IMR-90 (cell line): ENCODE measurements at regions not wholly inside any gene's neighbourhood (a gene's known extent, or its start where the extent isn't known, plus 50 kb on each side); places are given as distances from the start of the nearest gene placed in this dataset.

Experiments
- ATAC-seq: fragments of 200-7000 bp; cut with Tn5 transposase; 2 replicates; pipeline ENCODE4 v1.9.1; 2020; ENCODE audit warnings: low read depth, mild to moderate bottlenecking, moderate library complexity
- BruUV-seq: library from RNA; stranded (reverse); fragments of 400-500 nt; replicated peaks from 2 replicates; lab custom pipeline; 2021; lab: Mats Ljungman, UMichigan
- CTCF ChIA-PET: fragments of 300-600 bp; formaldehyde crosslinking; extraction: SDS; loops from one replicate; lab custom pipeline; 2021; ENCODE audit warnings: antibody characterized with exemption; lab: Yijun Ruan, JAX
- POLR2A ChIA-PET: fragments of 300-600 bp; sonication (Branson Sonifier 250); formaldehyde crosslinking; loops from one replicate; lab custom pipeline; 2022; ENCODE audit warnings: antibody characterized with exemption; ENCODE audit not compliant: unreplicated experiment; lab: Charles Lee
- DNase-seq: peaks from one replicate; pipeline ENCODE4 v3.0.0; 2013
- H2AFZ ChIP-seq: replicated peaks from 2 replicates; pipeline ENCODE3; 2013; ENCODE audit warnings: low read length, mild to moderate bottlenecking; ENCODE audit not compliant: poor library complexity
- H2AK5ac ChIP-seq: 2 replicates; pipeline ENCODE4 v1.6.1; 2013; ENCODE audit warnings: low read depth, low read length, inconsistent platforms
- H2AK9ac ChIP-seq: replicated peaks from 2 replicates; pipeline ENCODE3; 2013; ENCODE audit warnings: mild to moderate bottlenecking, low read depth, low read length, moderate library complexity; ENCODE audit not compliant: poor library complexity
- H2BK120ac ChIP-seq: 2 replicates; pipeline ENCODE4 v1.6.1; 2013; ENCODE audit warnings: low read depth, low read length, inconsistent platforms
- H2BK15ac ChIP-seq: 3 replicates; pipeline ENCODE4 v1.6.1; 2013; ENCODE audit warnings: low read depth, low read length, inconsistent platforms
- H2BK20ac ChIP-seq: 2 replicates; pipeline ENCODE4 v1.6.1; 2013; ENCODE audit warnings: low read depth, mild to moderate bottlenecking, inconsistent platforms, low read length, moderate library complexity
- H2BK5ac ChIP-seq: 2 replicates; pipeline ENCODE4 v1.6.1; 2013; ENCODE audit warnings: mild to moderate bottlenecking, low read depth, low read length, inconsistent platforms; ENCODE audit not compliant: poor library complexity, severe bottlenecking
- H3K14ac ChIP-seq: replicated peaks from 2 replicates; pipeline ENCODE4 v1.6.1; 2013; ENCODE audit warnings: low read depth, low read length, inconsistent platforms
- H3K18ac ChIP-seq: 2 replicates; pipeline ENCODE4 v1.6.1; 2013; ENCODE audit warnings: low read depth, low read length, control low read depth
- H3K23ac ChIP-seq: 2 replicates; pipeline ENCODE4 v1.6.1; 2013; ENCODE audit warnings: low read depth, low read length, inconsistent platforms
- H3K27ac ChIP-seq: 2 replicates; pipeline ENCODE4 v1.5.1; 2013; ENCODE audit warnings: mild to moderate bottlenecking, control low read depth, low read length; ENCODE audit not compliant: insufficient read depth
- H3K27me3 ChIP-seq: 2 replicates; pipeline ENCODE4 v1.6.1; 2013; ENCODE audit warnings: low read length; ENCODE audit not compliant: control insufficient read depth, insufficient read depth
- H3K36me3 ChIP-seq: 2 replicates; pipeline ENCODE4 v1.6.1; 2013; ENCODE audit warnings: low read length, mixed read lengths; ENCODE audit not compliant: control insufficient read depth, insufficient read depth
- H3K4ac ChIP-seq: 2 replicates; pipeline ENCODE4 v1.6.1; 2013; ENCODE audit warnings: low read depth, low read length, inconsistent platforms
- H3K4me1 ChIP-seq: 2 replicates; pipeline ENCODE4 v1.6.1; 2013; ENCODE audit warnings: low read length, mixed read lengths; ENCODE audit not compliant: control insufficient read depth, insufficient read depth
- H3K4me2 ChIP-seq: 2 replicates; pipeline ENCODE4 v1.6.1; 2013; ENCODE audit warnings: low read depth, mild to moderate bottlenecking, control low read depth, low read length, moderate library complexity
- H3K4me3 ChIP-seq: 2 replicates; pipeline ENCODE4 v1.5.1; 2013; ENCODE audit warnings: low read depth, mild to moderate bottlenecking, control low read depth, low read length, moderate library complexity; ENCODE audit not compliant: insufficient read depth
- H3K56ac ChIP-seq: 2 replicates; pipeline ENCODE4 v1.6.1; 2013; ENCODE audit warnings: low read length, inconsistent platforms; ENCODE audit not compliant: insufficient read depth; ENCODE audit errors: extremely low read depth
- H3K79me1 ChIP-seq, 2 experiments: 2 replicates each; pipeline ENCODE4 v1.6.1; 2013; ENCODE audit warnings: low read length in 2 of 2, inconsistent platforms in 1 of 2, low read depth in 1 of 2
- H3K9ac ChIP-seq: 2 replicates; pipeline ENCODE4 v1.6.1; 2013; ENCODE audit warnings: low read depth, low read length, control low read depth
- H3K9me1 ChIP-seq: 2 replicates; pipeline ENCODE4 v1.6.1; 2013; ENCODE audit warnings: low read length, inconsistent platforms; ENCODE audit not compliant: insufficient read depth
- H3K9me3 ChIP-seq: 2 replicates; pipeline ENCODE4 v1.6.1; 2013; ENCODE audit warnings: low read length; ENCODE audit not compliant: control insufficient read depth, insufficient read depth
- H4K20me1 ChIP-seq: 2 replicates; pipeline ENCODE4 v1.6.1; 2013; ENCODE audit warnings: low read length, inconsistent platforms; ENCODE audit not compliant: insufficient read depth
- H4K5ac ChIP-seq: 2 replicates; pipeline ENCODE4 v1.6.1; 2013; ENCODE audit warnings: mild to moderate bottlenecking, low read depth, low read length, control low read depth
- H4K8ac ChIP-seq, 2 experiments: 2 replicates each; pipeline ENCODE4 v1.6.1; 2013; ENCODE audit warnings: low read depth in 2 of 2, low read length in 2 of 2, control low read depth in 1 of 2, inconsistent platforms in 1 of 2
- H4K91ac ChIP-seq: 2 replicates; pipeline ENCODE4 v1.6.1; 2013; ENCODE audit warnings: low read depth, low read length, inconsistent platforms; ENCODE audit not compliant: insufficient read depth
- BHLHE40 ChIP-seq: fragments of 150-350 bp; IDR thresholded peaks from 2 replicates; pipeline ENCODE4 v1.6.1; 2016; ENCODE audit warnings: mild to moderate bottlenecking, low read depth, low read length
- CHD1 ChIP-seq: IDR thresholded peaks from 2 replicates; pipeline ENCODE4 v1.6.1; 2012; ENCODE audit warnings: low read depth, low read length, improper control_type of control experiment
- NFE2L2 ChIP-seq: fragments of 150-350 bp; IDR thresholded peaks from 2 replicates; pipeline ENCODE4 v1.6.1; 2016; ENCODE audit warnings: low read depth, mild to moderate bottlenecking, low read length
- POLR2A ChIP-seq: IDR thresholded peaks from 2 replicates; pipeline ENCODE4 v1.6.1; 2012; ENCODE audit warnings: mild to moderate bottlenecking, low read depth, low read length
- SMC3 ChIP-seq: fragments of 150-350 bp; IDR thresholded peaks from 2 replicates; pipeline ENCODE4 v1.6.1; 2016; ENCODE audit warnings: low read depth, mild to moderate bottlenecking, antibody characterized with exemption, low read length, moderate library complexity
- WGBS, 2 experiments: methylation state at CpG; one replicate each; pipeline versions ENCODE4 v1.1.5 to v1.1.7; 2013; ENCODE audit warnings: missing lambda C conversion rate in 2 of 2; ENCODE audit not compliant: insufficient read length in 1 of 2; ENCODE audit errors: extremely low coverage in 2 of 2; 5-methylcytosine and 5-hydroxymethylcytosine counted together
- dilution Hi-C: fragments of 300-500 bp; cut with HindIII; formaldehyde crosslinking; loops from one replicate; pipeline ENCODE4 v1.14.3; 2018; ENCODE audit warnings: low sequenced_read_pairs; ENCODE audit not compliant: unreplicated experiment
- in situ Hi-C: fragments of 300-500 bp; cut with MboI; formaldehyde crosslinking; loops from 3 replicates; pipeline ENCODE4 v1.14.3; 2019; ENCODE audit warnings: low sequenced_read_pairs, inconsistent platforms, mixed read lengths
- intact Hi-C: fragments of 100-400 bp; cut with micrococcal nuclease; formaldehyde crosslinking; loops from 2 replicates; pipeline ENCODE4 v1.10.0; 2022

GRCh38 chr13:70619936-70620335 lies 511.7 kb upstream of the KLHL1 start:
- Histone ChIP-seq H3K9ac (no peak overlapping the region), H3K9me1 (no peaks in the 10 kb centered on the region), H4K91ac (no peak overlapping the region), H2BK120ac (no peak overlapping the region), H2AFZ (no peak overlapping the region), H3K4ac (no peak overlapping the region), H2AK5ac (no peak overlapping the region), H4K8ac (no peak overlapping the region), H4K5ac (no peak overlapping the region), H2BK20ac (no peak overlapping the region), H3K79me1 (no peaks in the 10 kb centered on the region), H2BK5ac (no peak overlapping the region), H3K14ac (no peak overlapping the region), H3K4me3 (no peak overlapping the region), H3K18ac (no peak overlapping the region), H3K27me3 (no peaks in the 10 kb centered on the region), H3K56ac (no peak overlapping the region), H3K4me1 (no peaks in the 10 kb centered on the region), H3K4me2 (no peak overlapping the region), H2AK9ac (no peak overlapping the region), H3K36me3 (no peaks in the 10 kb centered on the region), H2BK15ac (no peak overlapping the region), H3K23ac (no peak overlapping the region), H3K27ac (no peak overlapping the region), H3K9me3 (no peaks in the 10 kb centered on the region), H4K20me1 (no peaks in the 10 kb centered on the region)
- CTCF ChIA-PET: interaction anchor here (0.7 kb wide), 1 partner anchor 22 kb away, joined by 3 read pairs; no protein-coding TSS in a partner anchor
- POLR2A ChIA-PET: no interaction called here
- intact Hi-C loops (loop anchor here (10.0 kb wide), 1 partner anchor 1945 kb away; no protein-coding TSS in a partner anchor), in situ Hi-C loops (no loop called here), dilution Hi-C loops (no loop called here)
- 100% methylated on average over 1 of the region's 2 CpGs; no CpG with 5 or more reads in 1 of the 2 experiments for WGBS, 2 experiments
- DNase-seq: no peak
- no TSS peak for BruUV-seq
- TF ChIP-seq SMC3 (no peak), BHLHE40 (no peak), CHD1 (no peak), POLR2A (no peak), NFE2L2 (no peak)
- no peak for ATAC-seq
